Retinal pigment epithelial cell (primary cell): ENCODE measurements at regions not wholly inside any gene's neighbourhood (a gene's known extent, or its start where the extent isn't known, plus 50 kb on each side); places are given as distances from the start of the nearest gene placed in this dataset.

Experiments used
- DNase-seq: peaks from one replicate; pipeline ENCODE4 v3.0.0-alpha.2; 2010; ENCODE audit warnings: low read depth
- H3K4me3 ChIP-seq: 2 replicates; pipeline ENCODE4 v1.5.1; 2011; ENCODE audit warnings: mild to moderate bottlenecking, low read length, control low read depth, moderate library complexity
- CTCF ChIP-seq: conservative IDR thresholded peaks from 2 replicates; pipeline ENCODE4 v1.5.1; 2011; ENCODE audit warnings: low read depth, low read length, control low read depth, inconsistent platforms

- DNase-seq: no peak
- TF ChIP-seq CTCF: no peak
- H3K4me3 ChIP-seq: no peak overlapping the region
These were observed 253.4 kb downstream of the PRL start for GRCh38 chr6:22043284-22043962.

GRCh38 chr6:22045261-22045912 is 251.4 kb downstream of the PRL start:
- no peak overlapping the region for H3K4me3 ChIP-seq
- TF ChIP-seq CTCF: no peak
- DNase-seq: no peak

- DNase-seq: no peak
- no peak for TF ChIP-seq CTCF
- H3K4me3 ChIP-seq: no peak overlapping the region
These were observed 247.8 kb downstream of the PRL start for GRCh38 chr6:22049002-22049401.

- no peak for DNase-seq
- no peak overlapping the region for H3K4me3 ChIP-seq
- TF ChIP-seq CTCF: no peak
These were observed 243.3 kb downstream of the PRL start for GRCh38 chr6:22053391-22053997.

- TF ChIP-seq CTCF: no peak
- DNase-seq: no peak
- H3K4me3 ChIP-seq: no peak overlapping the region
These were observed 240.4 kb downstream of the PRL start for GRCh38 chr6:22056398-22056797.

GRCh38 chr6:22057962-22058361 is 238.9 kb downstream of the PRL start:
- no peak overlapping the region for H3K4me3 ChIP-seq
- TF ChIP-seq CTCF: no peak
- no peak for DNase-seq

GRCh38 chr6:22059126-22059525 is 237.7 kb downstream of the PRL start:
- no peak overlapping the region for H3K4me3 ChIP-seq
- DNase-seq: no peak
- TF ChIP-seq CTCF: no peak
